ENCODE measurements at regions not wholly inside any gene's neighbourhood (a gene's known extent, or its start where the extent isn't known, plus 50 kb on each side); places are given as distances from the start of the nearest gene placed in this dataset.

DNA sequence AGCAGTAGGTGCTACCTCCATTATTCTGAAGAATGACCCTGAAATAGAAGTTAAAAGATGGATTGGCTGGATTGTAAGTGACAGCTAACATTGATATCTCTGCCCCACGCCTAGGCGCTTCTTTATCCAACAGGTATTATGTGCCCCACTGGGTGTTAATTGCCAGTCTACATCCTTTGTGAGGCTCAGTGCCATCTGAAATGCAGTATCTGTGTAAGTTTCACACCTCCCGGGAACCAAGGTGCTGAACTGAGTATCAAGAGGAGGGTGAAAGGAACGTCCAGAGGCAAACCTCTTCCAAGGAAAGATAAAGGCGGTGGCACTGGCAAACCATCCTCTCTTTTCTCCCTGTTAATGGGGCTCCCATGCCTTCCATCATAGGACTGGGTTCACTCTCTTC lies 181.1 kb upstream of the UBL3 start:
- H4K91ac ChIP-seq (ENCODE audit: low read depth, low read length, poor library complexity), result no peak overlapping the region
- no peak overlapping the region for H3K23ac ChIP-seq (ENCODE audit: low read depth, low read length, poor library complexity)
- no peaks in the 10 kb centered on the region for H3K36me3 ChIP-seq (replicated peaks in 1 of 2; ENCODE audit: control insufficient read depth in 2 of 2, insufficient read depth in 2 of 2, low read length in 2 of 2)
- no peaks in the 10 kb centered on the region for H3K79me1 ChIP-seq (ENCODE audit: low read depth, low read length)
- no peak for DNase-seq (ENCODE audit: low spot score)
- H3K9ac ChIP-seq (ENCODE audit: low read depth, low read length, poor library complexity), result no peak overlapping the region
- H3K9me3 ChIP-seq (replicated peaks in 1 of 2; ENCODE audit: control insufficient read depth in 2 of 2, insufficient read depth in 1 of 2, low read depth in 1 of 2, low read length in 2 of 2), result no peaks in the 10 kb centered on the region
- WGBS, 2 donors (ENCODE audit: extremely low coverage in 2 of 2, insufficient read length in 2 of 2, insufficient replicate concordance in 1 of 2), result no CpG with 5 or more reads among the region's 5 CpGs
- no peak overlapping the region for H3K4me2 ChIP-seq (ENCODE audit: insufficient read depth, low read length, poor library complexity, severe bottlenecking)
- no peak overlapping the region for H2BK5ac ChIP-seq (ENCODE audit: low read length)
- no peak overlapping the region for H2BK15ac ChIP-seq (ENCODE audit: low read length)
- H2BK12ac ChIP-seq (ENCODE audit: low read length), result no peak overlapping the region
- no peak overlapping the region for H4K8ac ChIP-seq (ENCODE audit: low read depth, low read length)
- no peak overlapping the region for H2AK5ac ChIP-seq (ENCODE audit: low read depth, low read length)
- no peak overlapping the region for H2BK120ac ChIP-seq (ENCODE audit: low read depth, low read length)
- H3K18ac ChIP-seq (ENCODE audit: low read length), result no peak overlapping the region
- H3K27ac ChIP-seq (replicated peaks; ENCODE audit: low read length), result no peak overlapping the region
- H3K4ac ChIP-seq (ENCODE audit: low read length), result no peak overlapping the region
- peaks cover 0 to 4% of the 10 kb centered on the region in 2 donors for H3K4me1 ChIP-seq (ENCODE audit: control insufficient read depth in 2 of 2, insufficient read depth in 1 of 2, low read depth in 1 of 2, low read length in 2 of 2)
- no peak overlapping the region for H3K4me3 ChIP-seq (ENCODE audit: low read length in 2 of 2)
- H3K27me3 ChIP-seq (ENCODE audit: control insufficient read depth in 3 of 3, insufficient read depth in 3 of 3, low read depth in 1 of 3, low read length in 3 of 3), result peaks cover 0 to 3% (median under 1%) of the 10 kb centered on the region in 3 experiments
- H2AFZ ChIP-seq (ENCODE audit: low read length), result no peak overlapping the region
- no peak overlapping the region for H3K14ac ChIP-seq (ENCODE audit: low read length)

GRCh38 chr13:30030141-30030750 lies 179.8 kb upstream of the UBL3 start:
- Histone ChIP-seq H2BK15ac (ENCODE audit: low read length) (no peak overlapping the region), H3K4ac (ENCODE audit: low read length) (no peak overlapping the region), H2BK12ac (ENCODE audit: low read length) (no peak overlapping the region), H2BK5ac (ENCODE audit: low read length) (no peak overlapping the region), H3K9me3 (replicated peaks in 1 of 2; ENCODE audit: control insufficient read depth in 2 of 2, insufficient read depth in 1 of 2, low read depth in 1 of 2, low read length in 2 of 2) (no peaks in the 10 kb centered on the region), H2AK5ac (ENCODE audit: low read depth, low read length) (no peak overlapping the region), H3K27me3 (ENCODE audit: control insufficient read depth in 3 of 3, insufficient read depth in 3 of 3, low read depth in 1 of 3, low read length in 3 of 3) (peaks cover 0 to 3% (median 0%) of the 10 kb centered on the region in 3 experiments), H3K36me3 (replicated peaks in 1 of 2; ENCODE audit: control insufficient read depth in 2 of 2, insufficient read depth in 2 of 2, low read length in 2 of 2) (no peaks in the 10 kb centered on the region), H3K4me1 (ENCODE audit: control insufficient read depth in 2 of 2, insufficient read depth in 1 of 2, low read depth in 1 of 2, low read length in 2 of 2) (peaks cover 0 to 4% of the 10 kb centered on the region in 2 donors), H3K14ac (ENCODE audit: low read length) (no peak overlapping the region), H3K9ac (ENCODE audit: low read depth, low read length, poor library complexity) (no peak overlapping the region), H4K8ac (ENCODE audit: low read depth, low read length) (no peak overlapping the region), H3K4me2 (ENCODE audit: insufficient read depth, low read length, poor library complexity, severe bottlenecking) (no peak overlapping the region), H4K91ac (ENCODE audit: low read depth, low read length, poor library complexity) (no peak overlapping the region), H2BK120ac (ENCODE audit: low read depth, low read length) (no peak overlapping the region), H3K23ac (ENCODE audit: low read depth, low read length, poor library complexity) (no peak overlapping the region), H3K4me3 (ENCODE audit: low read length in 2 of 2) (no peak overlapping the region), H3K79me1 (ENCODE audit: low read depth, low read length) (no peaks in the 10 kb centered on the region), H3K27ac (replicated peaks; ENCODE audit: low read length) (no peak overlapping the region), H3K18ac (ENCODE audit: low read length) (no peak overlapping the region), H2AFZ (ENCODE audit: low read length) (no peak overlapping the region)
- no CpG with 5 or more reads among the region's 4 CpGs for WGBS, 2 donors (ENCODE audit: extremely low coverage in 2 of 2, insufficient read length in 2 of 2, insufficient replicate concordance in 1 of 2)
- no peak for DNase-seq (ENCODE audit: low spot score)

- no peak overlapping the region for H2AFZ ChIP-seq (ENCODE audit: low read length)
- peaks cover 0 to 3% (median 0%) of the 10 kb centered on the region in 3 experiments for H3K27me3 ChIP-seq (ENCODE audit: control insufficient read depth in 3 of 3, insufficient read depth in 3 of 3, low read depth in 1 of 3, low read length in 3 of 3)
- no peak overlapping the region for H3K18ac ChIP-seq (ENCODE audit: low read length)
- no peak overlapping the region for H3K4ac ChIP-seq (ENCODE audit: low read length)
- no peak overlapping the region for H2BK5ac ChIP-seq (ENCODE audit: low read length)
- no peak overlapping the region for H3K9ac ChIP-seq (ENCODE audit: low read depth, low read length, poor library complexity)
- no peak overlapping the region for H4K91ac ChIP-seq (ENCODE audit: low read depth, low read length, poor library complexity)
- H3K9me3 ChIP-seq (replicated peaks in 1 of 2; ENCODE audit: control insufficient read depth in 2 of 2, insufficient read depth in 1 of 2, low read depth in 1 of 2, low read length in 2 of 2), result no peaks in the 10 kb centered on the region
- no peak overlapping the region for H2BK12ac ChIP-seq (ENCODE audit: low read length)
- H3K36me3 ChIP-seq (replicated peaks in 1 of 2; ENCODE audit: control insufficient read depth in 2 of 2, insufficient read depth in 2 of 2, low read length in 2 of 2), result no peaks in the 10 kb centered on the region
- no peak overlapping the region for H2BK120ac ChIP-seq (ENCODE audit: low read depth, low read length)
- H3K23ac ChIP-seq (ENCODE audit: low read depth, low read length, poor library complexity), result no peak overlapping the region
- no peak overlapping the region for H2AK5ac ChIP-seq (ENCODE audit: low read depth, low read length)
- no peak overlapping the region for H2BK15ac ChIP-seq (ENCODE audit: low read length)
- no peak overlapping the region for H3K27ac ChIP-seq (replicated peaks; ENCODE audit: low read length)
- no peak for DNase-seq (ENCODE audit: low spot score)
- no peak overlapping the region for H4K8ac ChIP-seq (ENCODE audit: low read depth, low read length)
- H3K4me1 ChIP-seq (ENCODE audit: control insufficient read depth in 2 of 2, insufficient read depth in 1 of 2, low read depth in 1 of 2, low read length in 2 of 2), result peaks cover 0 to 3% of the 10 kb centered on the region in 2 donors
- H3K14ac ChIP-seq (ENCODE audit: low read length), result no peak overlapping the region
- H3K4me2 ChIP-seq (ENCODE audit: insufficient read depth, low read length, poor library complexity, severe bottlenecking), result no peak overlapping the region
- no peak overlapping the region for H3K4me3 ChIP-seq (ENCODE audit: low read length in 2 of 2)
- no CpG with 5 or more reads among the region's 6 CpGs for WGBS, 2 donors (ENCODE audit: extremely low coverage in 2 of 2, insufficient read length in 2 of 2, insufficient replicate concordance in 1 of 2)
- H3K79me1 ChIP-seq (ENCODE audit: low read depth, low read length), result no peaks in the 10 kb centered on the region
Observed at GRCh38 chr13:30027569-30028455, 177.4 kb upstream of the UBL3 start.

DNA sequence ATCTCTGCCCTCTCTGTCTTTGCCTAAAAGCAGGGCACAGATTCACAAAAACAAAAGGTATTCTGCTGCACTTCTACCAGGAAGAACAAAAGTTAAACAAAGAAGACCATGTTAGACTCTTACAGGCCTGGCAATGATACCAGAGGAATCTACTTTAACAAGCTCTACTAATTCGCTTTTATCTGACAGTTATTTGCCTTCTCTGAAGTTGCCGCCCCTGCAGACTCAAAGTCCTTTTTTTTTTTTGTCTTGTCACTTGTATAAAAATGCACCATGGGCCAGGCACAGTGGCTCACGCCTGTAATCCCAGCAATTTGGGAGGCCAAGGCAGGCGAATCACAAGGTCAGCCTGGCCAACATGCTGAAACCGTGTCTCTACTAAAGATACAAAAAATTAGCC lies 176.5 kb upstream of the UBL3 start:
- no CpG with 5 or more reads among the region's 5 CpGs for WGBS, 2 donors (ENCODE audit: extremely low coverage in 2 of 2, insufficient read length in 2 of 2, insufficient replicate concordance in 1 of 2)
- Histone ChIP-seq H4K8ac (ENCODE audit: low read depth, low read length) (no peak overlapping the region), H2BK5ac (ENCODE audit: low read length) (no peak overlapping the region), H3K27ac (replicated peaks; ENCODE audit: low read length) (no peak overlapping the region), H3K4me2 (ENCODE audit: insufficient read depth, low read length, poor library complexity, severe bottlenecking) (no peak overlapping the region), H3K79me1 (ENCODE audit: low read depth, low read length) (no peaks in the 10 kb centered on the region), H3K4ac (ENCODE audit: low read length) (no peak overlapping the region), H3K9me3 (replicated peaks in 1 of 2; ENCODE audit: control insufficient read depth in 2 of 2, insufficient read depth in 1 of 2, low read depth in 1 of 2, low read length in 2 of 2) (no peaks in the 10 kb centered on the region), H2BK12ac (ENCODE audit: low read length) (no peak overlapping the region), H2BK15ac (ENCODE audit: low read length) (no peak overlapping the region), H3K4me1 (ENCODE audit: control insufficient read depth in 2 of 2, insufficient read depth in 1 of 2, low read depth in 1 of 2, low read length in 2 of 2) (peaks cover 0 to 1% of the 10 kb centered on the region in 2 donors), H3K9ac (ENCODE audit: low read depth, low read length, poor library complexity) (no peak overlapping the region), H3K27me3 (ENCODE audit: control insufficient read depth in 3 of 3, insufficient read depth in 3 of 3, low read depth in 1 of 3, low read length in 3 of 3) (no peaks in the 10 kb centered on the region), H2AFZ (ENCODE audit: low read length) (no peak overlapping the region), H3K18ac (ENCODE audit: low read length) (no peak overlapping the region), H3K23ac (ENCODE audit: low read depth, low read length, poor library complexity) (no peak overlapping the region), H4K91ac (ENCODE audit: low read depth, low read length, poor library complexity) (no peak overlapping the region), H2AK5ac (ENCODE audit: low read depth, low read length) (no peak overlapping the region), H3K36me3 (replicated peaks in 1 of 2; ENCODE audit: control insufficient read depth in 2 of 2, insufficient read depth in 2 of 2, low read length in 2 of 2) (no peaks in the 10 kb centered on the region), H3K4me3 (ENCODE audit: low read length in 2 of 2) (no peak overlapping the region), H2BK120ac (ENCODE audit: low read depth, low read length) (no peak overlapping the region), H3K14ac (ENCODE audit: low read length) (no peak overlapping the region)
- DNase-seq (ENCODE audit: low spot score), result no peak
